ENCODE measurements at regions not wholly inside any gene's neighbourhood (a gene's known extent, or its start where the extent isn't known, plus 50 kb on each side); places are given as distances from the start of the nearest gene placed in this dataset.
A peak's percentile ranks its signal among the peaks of the same experiment; 100 is the strongest.

DNA sequence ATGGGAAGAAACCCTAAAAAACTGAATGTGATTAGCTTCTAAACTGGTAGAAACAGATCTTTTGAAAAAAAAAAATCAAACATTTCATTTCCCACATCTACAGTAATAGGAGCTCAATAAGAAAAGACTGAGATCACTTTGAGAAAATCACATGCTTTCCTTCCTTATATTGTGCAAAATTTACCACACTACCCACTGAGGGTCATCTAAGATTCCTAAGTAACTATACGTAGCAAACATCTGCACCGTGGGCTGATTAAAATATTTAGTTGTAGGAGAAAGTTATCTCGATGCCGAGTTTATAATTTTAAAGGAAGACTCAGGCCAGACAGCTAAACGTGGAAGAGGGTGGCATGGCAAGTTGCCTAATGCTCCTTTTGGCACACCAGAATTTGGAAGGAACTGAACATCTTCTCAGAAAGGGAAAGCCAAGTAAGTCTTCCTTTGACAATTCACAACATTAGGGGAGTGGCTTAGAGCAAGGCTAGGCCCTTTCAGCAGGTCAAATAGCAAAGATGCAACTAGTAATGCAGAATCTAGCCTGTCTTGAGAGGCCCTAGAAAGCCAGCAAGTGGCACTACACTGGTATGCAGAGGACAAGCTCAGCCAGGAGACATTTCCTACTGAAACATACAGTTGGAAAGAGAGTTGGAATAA lies 128.0 kb downstream of the TMA16 start:
- DNase-seq (ENCODE audit: low read depth) = no peak

DNA sequence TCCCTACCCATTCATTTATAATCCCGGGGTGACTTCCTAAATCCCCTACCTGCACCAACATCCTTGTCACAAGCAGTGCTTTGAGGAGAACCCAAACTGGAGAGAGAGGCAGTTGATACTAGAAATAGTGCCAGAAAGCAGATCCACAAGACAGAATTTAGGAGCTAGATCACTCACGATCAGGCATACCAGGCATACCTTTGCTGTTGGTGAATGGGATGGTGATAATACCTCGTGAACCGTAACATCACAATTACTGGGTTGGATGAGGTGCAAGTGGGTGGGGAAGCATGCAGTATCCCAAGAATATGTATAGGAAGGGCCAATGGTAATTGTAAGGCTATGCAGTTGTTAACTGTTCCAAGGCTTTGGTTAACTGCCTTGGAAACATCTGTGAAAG lies 129.3 kb downstream of the TMA16 start:
- DNase-seq (ENCODE audit: low read depth) = no peak

DNA sequence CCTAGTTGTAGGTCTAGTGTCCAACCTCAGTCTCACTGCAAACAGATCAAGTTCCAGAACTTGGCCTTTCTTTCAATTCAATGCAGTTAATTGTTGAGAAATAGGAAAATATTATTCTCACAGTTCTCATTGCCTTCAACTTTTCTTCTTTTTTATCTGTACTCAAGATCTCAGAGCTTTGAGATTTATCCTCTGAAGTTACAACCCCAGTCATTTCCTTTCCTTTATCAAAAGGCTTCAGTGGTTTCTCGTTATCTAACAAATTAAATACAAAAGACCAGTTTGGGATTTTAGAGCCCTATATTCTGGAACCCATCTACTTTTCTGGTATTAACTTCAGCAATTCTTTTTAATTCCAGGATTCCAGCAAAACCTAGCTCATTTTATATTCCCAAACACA lies 130.2 kb downstream of the TMA16 start:
- no peak for DNase-seq (ENCODE audit: low read depth)

DNA sequence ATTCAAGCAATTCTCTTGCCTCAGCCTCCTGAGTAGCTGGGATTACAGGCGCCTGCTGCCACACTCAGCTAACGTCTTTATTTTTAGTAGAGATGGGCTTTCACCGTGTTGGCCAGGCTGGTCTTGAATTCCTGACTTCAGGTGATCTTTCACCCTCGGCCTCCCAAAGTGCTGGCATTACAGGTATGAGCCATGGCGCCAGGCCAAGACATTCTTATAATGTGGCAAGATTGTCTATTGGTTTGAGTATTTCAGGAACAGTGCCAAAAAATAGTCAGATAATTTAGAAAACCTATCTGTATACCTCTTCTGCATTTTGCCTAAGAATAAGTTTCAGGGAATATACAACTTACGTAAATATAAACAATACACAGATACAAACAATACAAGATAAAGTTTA lies 136.8 kb downstream of the TMA16 start:
- no peak for DNase-seq (ENCODE audit: low read depth)

DNA sequence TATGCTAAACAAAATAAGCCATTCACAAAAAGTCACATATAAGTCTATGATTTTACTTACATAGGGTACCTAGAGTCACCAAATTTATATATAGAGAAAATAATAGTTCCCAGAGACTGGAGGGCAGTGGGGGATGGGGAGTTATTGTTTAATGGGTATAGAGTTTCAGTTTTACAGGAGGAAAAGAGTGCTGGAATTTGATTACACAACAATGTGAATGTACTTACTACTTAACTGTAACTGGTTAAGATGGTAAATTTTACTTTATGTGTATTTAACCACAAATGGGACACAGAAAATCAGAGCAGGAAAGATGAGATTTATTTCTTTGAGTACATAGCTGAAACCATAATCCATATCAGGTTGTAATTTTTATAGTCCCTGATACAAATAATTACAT lies 144.4 kb downstream of the TMA16 start:
- DNase-seq (ENCODE audit: low read depth) = no peak

DNA sequence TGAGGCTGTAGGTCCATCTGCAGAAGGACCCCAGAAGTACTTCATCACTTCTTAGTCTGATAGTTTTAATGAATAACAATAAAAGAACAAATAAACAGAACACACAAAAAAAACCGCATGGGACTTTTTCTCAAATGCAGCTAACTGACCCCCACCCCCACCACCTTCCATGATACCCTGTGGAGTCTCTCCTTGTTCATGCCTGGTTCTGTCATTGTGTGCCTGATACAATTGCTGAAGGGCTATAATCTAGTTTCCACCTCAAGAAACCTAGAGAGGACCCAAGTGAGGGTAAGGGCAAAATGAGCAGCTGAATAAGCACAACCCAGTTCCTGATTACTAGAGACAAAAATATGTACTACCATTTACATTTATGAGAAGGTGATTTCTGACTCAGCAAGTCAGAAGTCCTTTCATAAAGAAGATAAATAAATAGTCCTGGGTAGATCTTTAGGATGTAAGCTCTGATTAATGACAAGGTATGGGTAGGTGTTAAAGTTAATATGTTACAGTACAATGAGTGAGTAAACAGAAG lies 155.1 kb downstream of the TMA16 start:
- no peak for DNase-seq (ENCODE audit: low read depth)

DNA sequence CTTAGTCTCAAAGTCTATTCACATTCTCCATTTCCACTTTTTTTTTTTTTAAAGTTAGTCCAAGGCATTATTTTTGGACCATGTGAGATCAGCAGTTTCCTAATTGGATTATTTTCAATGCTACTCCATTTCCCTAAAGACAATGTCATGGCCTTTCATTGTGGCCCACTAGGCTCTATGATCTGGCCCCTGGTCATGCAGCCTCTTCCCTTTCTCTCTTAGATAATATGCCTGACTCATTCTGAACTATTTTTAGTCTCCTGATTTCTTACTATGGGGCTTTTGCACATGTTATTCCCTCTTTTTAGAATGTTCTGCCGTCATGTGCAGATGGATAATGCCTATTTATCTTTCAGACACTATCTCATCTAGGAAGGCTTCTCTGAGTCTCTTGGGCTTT lies 157.3 kb downstream of the TMA16 start:
- DNase-seq (ENCODE audit: low read depth) = no peak

DNA sequence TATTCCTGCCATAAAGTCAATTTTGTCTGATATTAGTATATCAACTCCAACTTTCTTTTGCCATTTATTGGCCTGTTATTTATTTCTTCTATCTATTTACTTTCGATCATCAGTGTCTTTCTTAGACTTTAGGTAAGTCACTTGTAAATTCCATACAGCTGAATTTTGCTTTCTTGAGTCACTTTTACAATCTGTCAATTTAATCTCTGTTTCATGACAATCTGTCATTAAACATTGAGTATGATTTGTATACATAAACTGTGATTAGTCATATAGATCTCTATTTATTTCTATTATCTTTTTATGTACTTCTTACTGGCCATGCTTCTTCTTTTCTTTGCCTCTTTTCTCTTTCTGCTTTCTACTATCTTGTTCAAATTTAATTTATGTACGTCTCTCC lies 160.1 kb downstream of the TMA16 start:
- no peak for DNase-seq (ENCODE audit: low read depth)

DNA sequence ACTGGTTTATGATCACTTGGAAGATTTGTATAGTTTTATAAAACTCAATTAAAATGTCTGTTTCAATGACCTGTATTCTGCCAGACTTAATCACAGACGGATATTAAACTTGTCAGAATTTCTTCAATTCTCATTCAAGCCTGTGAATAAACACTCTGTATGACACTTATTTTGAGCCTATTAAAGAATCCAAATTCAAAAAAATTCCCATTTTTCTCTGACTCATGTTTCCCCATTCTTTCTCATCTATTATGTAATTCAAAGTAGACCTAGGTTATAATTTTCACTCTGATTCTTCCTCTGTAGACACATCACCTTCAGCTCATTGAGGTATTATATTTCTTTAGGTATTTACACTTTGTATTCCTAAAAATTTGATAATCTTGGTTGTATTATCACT lies 166.1 kb downstream of the TMA16 start:
- no peak for DNase-seq (ENCODE audit: low read depth)

DNA sequence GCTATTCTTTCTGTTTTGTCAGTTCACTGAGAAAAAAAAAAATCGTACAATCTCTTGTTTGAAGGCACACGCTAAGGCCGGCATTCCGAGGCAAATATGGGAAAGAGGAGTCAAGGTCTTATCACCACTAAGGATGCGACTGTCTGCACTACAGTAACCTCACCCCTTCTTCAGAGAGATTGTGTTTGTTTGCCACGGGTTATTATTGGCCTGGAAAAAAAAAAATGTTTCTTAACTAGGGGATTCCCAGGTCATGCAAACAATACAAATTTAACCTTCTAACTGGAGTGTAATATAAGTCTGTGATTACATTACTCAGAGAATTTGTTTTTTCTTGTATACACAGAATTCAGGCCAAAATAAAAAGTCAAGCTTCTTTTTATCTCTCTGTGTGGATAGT lies 168.3 kb downstream of the TMA16 start:
- DNase-seq (ENCODE audit: low read depth) = no peak

DNA sequence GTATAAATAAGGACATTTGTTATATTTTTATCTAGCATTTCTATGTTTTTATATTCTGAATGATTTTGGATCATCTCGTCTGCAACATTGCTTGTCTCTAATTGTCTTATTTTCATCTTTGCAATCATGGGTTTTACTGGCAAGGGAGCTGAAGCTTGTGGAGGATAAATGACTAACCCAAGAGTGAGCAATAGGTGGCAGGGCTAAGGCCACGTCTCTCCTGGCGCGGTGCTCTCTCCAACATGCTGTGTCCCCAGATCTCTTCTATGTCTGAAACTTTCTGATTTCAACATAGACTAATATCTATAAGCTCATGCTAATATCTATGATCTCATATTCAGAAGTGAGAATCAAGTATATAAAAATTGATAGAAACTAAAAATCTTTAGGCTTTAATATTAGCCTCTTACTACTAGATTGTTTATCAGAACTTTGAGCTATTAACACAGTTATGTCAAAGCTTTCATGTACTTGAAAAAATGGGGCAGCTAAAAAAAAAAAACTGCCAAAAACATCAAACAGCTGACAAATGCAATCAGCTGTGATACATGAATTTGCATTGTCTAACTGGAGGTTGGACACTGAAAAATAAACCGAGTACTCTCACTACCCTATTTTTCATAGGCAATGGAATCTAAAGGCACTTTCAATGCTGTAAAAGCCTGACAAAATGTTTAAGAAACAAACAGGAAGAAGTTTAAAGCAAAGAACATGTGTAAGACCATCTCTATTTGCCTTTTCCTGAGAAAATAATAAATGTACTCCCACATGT lies 169.2 kb downstream of the TMA16 start:
- no peak for DNase-seq (ENCODE audit: low read depth)

DNA sequence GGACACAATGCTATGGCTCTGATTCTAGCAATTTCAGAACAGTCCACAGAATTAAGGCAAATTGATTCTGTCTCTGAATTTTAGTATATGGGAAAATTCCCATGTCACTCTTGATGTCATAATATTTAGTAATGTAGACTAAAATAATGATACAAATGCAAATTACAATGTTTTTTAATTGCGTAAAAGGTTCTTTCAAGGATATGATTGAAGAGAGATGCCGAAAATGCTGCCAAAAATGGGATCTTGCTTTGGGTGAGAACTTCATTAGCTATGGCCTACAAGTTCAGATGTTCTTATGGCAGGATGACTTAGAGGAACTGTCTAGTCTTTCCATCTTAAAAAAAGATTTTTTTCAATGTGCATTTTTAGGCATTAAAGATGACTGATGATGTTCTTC lies 170.6 kb downstream of the TMA16 start:
- no peak for DNase-seq (ENCODE audit: low read depth)

DNA sequence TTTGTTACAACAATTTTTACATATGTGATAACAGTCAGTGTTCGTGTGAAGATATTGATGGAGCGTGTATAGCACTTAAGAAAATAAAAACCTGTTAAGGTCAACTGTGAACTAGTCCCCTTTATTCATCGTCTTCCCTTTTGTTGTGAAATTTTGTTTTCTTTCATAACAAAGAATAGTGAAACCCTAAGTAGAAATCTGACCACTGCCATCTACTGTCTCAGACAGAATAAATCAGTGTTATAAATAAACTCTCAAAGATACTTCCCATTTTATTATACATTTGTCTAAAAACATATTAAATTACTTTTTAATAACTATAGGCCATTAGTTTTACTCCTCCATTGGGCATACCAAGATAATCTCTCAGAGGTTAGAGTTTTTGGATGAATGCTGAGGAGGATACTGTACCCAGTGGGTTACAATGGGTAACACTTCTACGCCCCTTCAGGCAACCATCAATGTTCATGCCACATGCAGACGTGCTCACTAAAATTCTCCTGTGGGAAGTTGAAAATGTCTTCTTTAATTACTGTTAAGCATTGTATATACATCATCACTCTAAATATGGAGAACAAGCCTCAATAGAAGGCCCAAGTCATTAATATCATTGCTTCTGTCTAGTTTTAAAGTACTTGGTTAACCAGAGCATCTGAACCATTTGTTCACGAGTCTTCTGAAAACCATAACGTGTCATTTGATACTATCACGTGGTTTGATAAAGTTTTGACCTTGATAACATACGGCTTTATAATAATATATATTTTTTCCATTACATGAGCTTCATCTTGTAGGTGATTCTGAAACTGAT lies 171.2 kb downstream of the TMA16 start:
- no peak for DNase-seq (ENCODE audit: low read depth)

DNA sequence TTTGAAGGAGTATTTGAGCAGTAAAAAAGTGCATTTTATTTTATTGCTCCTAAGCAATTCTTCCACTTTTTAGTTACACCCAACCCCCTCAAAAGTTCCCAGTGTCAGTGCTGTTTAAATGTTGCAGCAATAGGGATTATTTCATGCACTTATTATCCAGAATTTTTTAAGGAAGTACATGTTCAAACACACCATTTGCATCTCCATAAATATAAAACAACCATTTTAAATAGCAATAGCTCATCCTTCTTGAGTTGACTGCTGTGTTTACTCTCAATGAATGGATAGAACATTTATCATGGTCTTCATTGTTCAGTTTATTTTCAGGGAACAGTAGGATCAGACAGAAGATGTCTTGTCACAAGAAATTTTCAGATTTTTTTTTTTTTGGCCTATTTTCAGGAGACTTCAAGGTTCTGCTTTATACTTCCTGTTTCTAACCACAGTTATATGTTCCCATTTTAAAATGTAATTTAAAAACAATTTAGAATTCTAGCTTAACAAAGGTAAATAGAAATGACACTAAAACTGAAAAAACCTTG lies 171.9 kb downstream of the TMA16 start:
- no peak for DNase-seq (ENCODE audit: low read depth)

DNA sequence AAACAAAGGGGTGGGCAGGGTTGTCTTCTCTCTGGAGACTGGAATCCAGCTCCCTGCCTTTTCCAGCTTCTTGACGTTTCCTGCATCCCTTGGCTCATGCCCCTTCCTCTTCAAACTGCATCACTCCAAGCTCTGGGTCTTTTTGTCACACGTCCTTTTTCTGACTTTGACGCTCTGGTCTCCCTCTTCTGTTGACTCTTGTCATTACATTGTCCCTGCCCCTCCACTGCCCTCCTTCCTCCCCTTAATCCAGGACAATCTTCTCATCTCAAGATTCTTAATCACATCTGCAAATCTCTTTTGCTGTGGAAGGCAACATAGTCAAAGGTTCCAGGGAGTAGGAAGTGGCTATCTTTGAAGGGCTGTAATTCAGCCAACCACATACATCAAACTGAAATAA lies 178.3 kb downstream of the TMA16 start:
- DNase-seq (ENCODE audit: low read depth) = no peak

DNA sequence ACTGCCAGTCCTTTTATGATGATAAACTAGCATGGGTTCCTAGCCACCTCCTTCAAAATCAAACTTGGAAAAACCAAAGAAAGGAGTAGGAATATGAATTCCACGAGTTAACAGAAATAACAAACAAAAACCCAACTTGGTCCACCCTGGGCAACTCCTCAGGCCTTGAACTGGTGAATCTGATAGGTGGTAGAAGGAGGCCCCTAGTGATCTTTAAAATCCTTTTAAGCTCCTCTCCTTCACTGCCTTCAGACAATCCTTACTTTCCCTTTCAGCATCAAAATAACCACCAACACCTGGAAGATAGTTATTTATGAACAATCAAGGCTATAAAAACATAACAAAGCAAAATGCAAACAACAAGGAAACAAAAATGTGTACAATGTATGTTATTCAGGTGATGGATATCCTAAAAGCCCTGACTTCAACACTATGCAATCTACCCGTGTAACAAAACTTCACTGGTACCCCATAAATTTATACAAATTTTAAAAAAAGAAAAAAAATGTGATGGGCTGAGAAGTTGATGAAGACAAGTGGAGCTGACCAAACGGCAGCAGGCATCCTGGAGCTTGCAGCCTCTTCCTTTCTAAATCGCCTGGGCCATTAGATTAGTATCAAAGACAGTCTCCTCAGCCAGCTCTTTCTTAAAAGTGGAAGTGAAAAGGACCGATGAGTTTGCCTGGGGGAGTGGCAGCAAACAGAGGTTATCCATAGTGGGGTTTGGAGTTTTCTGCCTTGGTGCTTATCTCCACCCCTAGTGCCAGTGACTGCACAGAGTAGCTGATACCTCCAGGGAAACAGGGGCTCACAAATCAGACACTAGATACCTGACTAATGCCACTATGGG lies 179.6 kb downstream of the TMA16 start:
- no peak for DNase-seq (ENCODE audit: low read depth)

DNA sequence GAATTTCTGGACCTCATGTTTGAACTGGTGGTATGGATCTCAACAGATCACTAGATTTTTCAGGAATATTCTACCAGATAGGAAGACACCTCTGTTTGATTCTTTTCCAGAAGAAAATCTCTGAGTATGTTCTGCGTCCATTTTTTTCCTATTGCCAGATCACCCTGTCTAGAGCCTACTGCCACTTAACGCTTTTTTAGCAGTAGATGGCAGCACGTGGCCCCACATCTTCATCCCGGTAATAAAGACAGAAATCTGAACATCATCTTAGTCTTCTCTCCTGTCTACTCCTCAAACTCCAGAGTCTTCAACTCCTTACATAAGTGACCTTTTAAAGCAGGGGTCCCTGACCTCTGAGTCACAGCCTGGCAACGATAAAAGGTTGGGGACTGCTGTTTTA lies 184.7 kb downstream of the TMA16 start:
- no peak for DNase-seq (ENCODE audit: low read depth)

DNA sequence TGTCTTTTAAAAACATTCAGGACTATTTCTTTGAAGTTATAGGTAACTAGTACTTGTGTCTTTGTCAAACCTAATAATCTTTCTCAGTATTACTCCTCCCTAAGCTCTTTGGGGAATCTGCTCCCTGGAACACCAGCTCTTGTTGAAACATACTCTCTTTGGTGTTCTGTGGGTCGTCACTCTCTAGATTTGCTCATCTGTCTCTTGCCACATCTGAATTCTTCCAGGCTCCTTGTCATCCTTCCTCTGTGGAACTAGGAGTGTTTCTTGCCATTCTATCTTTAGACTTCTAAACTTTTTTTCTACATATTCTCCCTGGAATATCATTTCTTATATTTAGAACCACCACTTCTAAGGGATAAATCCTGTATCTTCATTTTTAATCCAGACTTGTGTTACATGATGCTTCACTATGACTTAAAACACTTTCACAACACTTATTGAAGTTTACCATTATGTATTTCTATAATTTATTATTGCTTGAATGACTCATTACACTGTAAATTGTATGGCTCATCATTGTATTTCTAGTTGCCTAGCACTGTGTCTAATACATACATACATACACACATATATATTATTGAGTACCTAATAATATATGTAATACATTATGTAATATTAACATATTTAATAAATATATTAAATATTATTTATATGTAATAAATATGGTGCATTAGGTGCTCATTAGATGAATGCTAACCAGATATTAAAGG lies 186.1 kb downstream of the TMA16 start:
- no peak for DNase-seq (ENCODE audit: low read depth)

DNA sequence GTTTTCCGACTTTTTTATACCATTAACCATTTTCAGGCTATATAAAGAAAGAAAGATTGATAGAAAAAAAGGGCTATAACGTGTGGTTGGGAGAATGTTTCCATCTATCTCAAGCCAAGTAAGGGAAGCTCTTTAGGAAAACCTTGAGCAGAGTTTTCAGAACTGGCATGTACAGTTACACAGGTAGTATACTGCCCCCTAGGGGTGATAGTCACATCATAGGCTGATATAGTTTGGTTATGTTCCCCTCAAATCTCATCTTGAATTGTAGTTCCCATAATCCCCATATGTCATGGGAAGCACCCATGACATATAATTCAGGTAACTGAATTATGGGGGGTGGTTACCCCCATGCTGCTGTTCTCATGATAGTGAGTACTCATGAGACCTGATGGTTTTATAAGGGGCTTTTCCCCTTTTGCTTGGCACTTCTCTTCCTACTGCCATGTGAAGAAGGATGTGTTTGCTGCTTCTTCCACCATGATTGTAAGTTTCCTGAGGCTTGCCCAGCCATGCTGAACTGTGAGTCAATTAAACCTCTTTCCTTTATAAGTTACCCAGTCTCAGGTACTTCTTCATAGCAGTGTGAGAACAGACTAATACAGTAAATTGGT lies 186.8 kb downstream of the TMA16 start:
- peak; percentile 36 for DNase-seq (ENCODE audit: low read depth)

DNA sequence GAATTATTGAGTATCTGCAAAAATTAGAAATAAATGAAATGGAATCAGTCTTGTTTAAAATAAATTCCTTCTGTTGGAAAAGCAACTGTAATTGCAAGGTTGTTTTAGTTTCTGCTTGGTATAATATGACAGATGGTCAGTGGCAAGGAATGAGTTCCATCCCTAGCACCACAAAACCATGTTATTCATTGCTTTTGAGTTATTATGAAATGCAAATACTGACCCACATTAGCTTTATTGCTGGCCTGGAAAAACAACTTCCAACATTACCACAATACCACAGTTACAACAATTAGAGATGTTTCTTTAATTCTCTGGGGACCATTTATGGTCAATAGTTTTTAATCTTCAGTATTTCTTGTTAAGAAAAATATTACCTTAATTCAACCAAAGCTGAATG lies 194.4 kb downstream of the TMA16 start:
- DNase-seq (ENCODE audit: low read depth) = no peak

All from renal cortical epithelial cell (primary cell).